ENCODE measurements at regions not wholly inside any gene's neighbourhood (a gene's known extent, or its start where the extent isn't known, plus 50 kb on each side); places are given as distances from the start of the nearest gene placed in this dataset.

DNA sequence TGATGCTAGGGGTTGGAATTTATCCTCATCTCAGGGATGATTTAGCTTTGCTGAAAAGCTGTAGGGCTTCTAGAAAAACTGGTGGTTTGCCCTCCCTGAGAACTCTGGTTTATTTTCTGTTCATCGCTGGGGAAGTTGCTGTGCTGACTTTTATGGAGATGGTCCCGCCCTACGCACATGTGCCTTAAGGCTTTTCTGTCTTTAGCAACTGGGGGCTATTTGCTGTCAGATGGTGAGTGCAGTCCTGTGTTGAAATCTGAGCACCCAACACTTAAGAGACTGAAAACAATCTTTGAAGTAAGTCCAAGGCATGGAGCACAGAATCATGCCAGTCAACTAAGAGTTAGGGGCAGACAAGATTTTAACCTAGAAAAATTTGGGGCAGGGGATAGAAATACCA, 2148.4 kb upstream of the CELF4 start:
- Histone ChIP-seq H3K9me3 (replicated peaks; ENCODE audit: control insufficient read depth, insufficient read depth, low read length) (no peaks in the 10 kb centered on the region), H3K4me1 (ENCODE audit: control insufficient read depth, extremely low read depth, insufficient read depth, low read length) (no peaks in the 10 kb centered on the region), H3K4me3 (replicated peaks in 1 of 3; ENCODE audit: insufficient read depth in 1 of 3, low read depth in 1 of 3, low read length in 3 of 3) (no peak overlapping the region), H3K4me2 (ENCODE audit: insufficient read depth, low read length) (no peak overlapping the region), H3K27me3 (ENCODE audit: control insufficient read depth in 2 of 2, insufficient read depth in 2 of 2, low read length in 2 of 2) (no peaks in the 10 kb centered on the region), H3K36me3 (ENCODE audit: control insufficient read depth in 2 of 2, extremely low read depth in 1 of 2, insufficient read depth in 2 of 2, low read length in 2 of 2) (no peaks in the 10 kb centered on the region), H2AFZ (ENCODE audit: low read depth, low read length) (no peak overlapping the region), H4K20me1 (replicated peaks; ENCODE audit: control insufficient read depth, extremely low read depth, insufficient read depth, low read length) (no peaks in the 10 kb centered on the region), H3K79me2 (ENCODE audit: control insufficient read depth, insufficient read depth, low read length) (no peaks in the 10 kb centered on the region), H3K27ac (ENCODE audit: insufficient read depth, low read depth, low read length) (no peak overlapping the region), H3K9me1 (replicated peaks; ENCODE audit: control insufficient read depth, extremely low read depth, insufficient read depth, low read length) (no peaks in the 10 kb centered on the region), H3K9ac (replicated peaks; ENCODE audit: extremely low read depth, insufficient read depth, low read length) (no peak overlapping the region)
- no TSS peak for BruUV-seq (replicated peaks)
- intact Hi-C loops (cut with micrococcal nuclease) (no loop called here), dilution Hi-C loops (cut with MboI; ENCODE audit: extremely low pct_ligation_motif_present, low sequenced_read_pairs) (no loop called here)
- DNase-seq (ENCODE audit: low read depth, low spot score) (no peak), FAIRE-seq (no peak)
- POLR2A ChIA-PET, result no interaction called here
- TF ChIP-seq MYC (IDR thresholded peaks at IDR 0.05; ENCODE audit: low read depth, low read length) (no peak), FOS (IDR thresholded peaks at IDR 0.05; ENCODE audit: borderline replicate concordance, insufficient read depth, low read length) (no peak), POLR2A (IDR thresholded peaks at IDR 0.05; ENCODE audit: low read depth, low read length) (no peak), GATA2 (IDR thresholded peaks at IDR 0.05; ENCODE audit: insufficient read depth, insufficient read length, low read depth, low read length) (no peak), EZH2 (IDR thresholded peaks at IDR 0.05; ENCODE audit: borderline replicate concordance, low read depth, low read length, severe bottlenecking) (no peak), POLR2AphosphoS5 (IDR thresholded peaks at IDR 0.05; ENCODE audit: insufficient read depth, low read depth, low read length) (no peak), JUN (IDR thresholded peaks at IDR 0.05; ENCODE audit: borderline replicate concordance, insufficient read depth, insufficient read length, low read depth) (no peak)
- TF ChIP-seq, protein P1, sequence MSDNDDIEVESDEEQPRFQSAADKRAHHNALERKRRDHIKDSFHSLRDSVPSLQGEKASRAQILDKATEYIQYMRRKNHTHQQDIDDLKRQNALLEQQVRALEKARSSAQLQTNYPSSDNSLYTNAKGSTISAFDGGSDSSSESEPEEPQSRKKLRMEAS (IDR thresholded peaks at IDR 0.05; ENCODE audit: insufficient read depth, insufficient read length), result no peak
- TF ChIP-seq, protein P2, sequence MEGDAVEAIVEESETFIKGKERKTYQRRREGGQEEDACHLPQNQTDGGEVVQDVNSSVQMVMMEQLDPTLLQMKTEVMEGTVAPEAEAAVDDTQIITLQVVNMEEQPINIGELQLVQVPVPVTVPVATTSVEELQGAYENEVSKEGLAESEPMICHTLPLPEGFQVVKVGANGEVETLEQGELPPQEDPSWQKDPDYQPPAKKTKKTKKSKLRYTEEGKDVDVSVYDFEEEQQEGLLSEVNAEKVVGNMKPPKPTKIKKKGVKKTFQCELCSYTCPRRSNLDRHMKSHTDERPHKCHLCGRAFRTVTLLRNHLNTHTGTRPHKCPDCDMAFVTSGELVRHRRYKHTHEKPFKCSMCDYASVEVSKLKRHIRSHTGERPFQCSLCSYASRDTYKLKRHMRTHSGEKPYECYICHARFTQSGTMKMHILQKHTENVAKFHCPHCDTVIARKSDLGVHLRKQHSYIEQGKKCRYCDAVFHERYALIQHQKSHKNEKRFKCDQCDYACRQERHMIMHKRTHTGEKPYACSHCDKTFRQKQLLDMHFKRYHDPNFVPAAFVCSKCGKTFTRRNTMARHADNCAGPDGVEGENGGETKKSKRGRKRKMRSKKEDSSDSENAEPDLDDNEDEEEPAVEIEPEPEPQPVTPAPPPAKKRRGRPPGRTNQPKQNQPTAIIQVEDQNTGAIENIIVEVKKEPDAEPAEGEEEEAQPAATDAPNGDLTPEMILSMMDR (IDR thresholded peaks at IDR 0.05; ENCODE audit: extremely low read depth in 1 of 2, insufficient read depth in 1 of 2, low read depth in 1 of 2, low read length in 2 of 2), result no peak
- CTCF ChIA-PET, result interaction anchor here (1.2 kb wide), 1 partner anchor 27 kb away, joined by 3 read pairs; no protein-coding TSS in a partner anchor

All from endothelial cell of umbilical vein (primary cell).